Neural cell (in vitro differentiated cells): ENCODE measurements at regions not wholly inside any gene's neighbourhood (a gene's known extent, or its start where the extent isn't known, plus 50 kb on each side); places are given as distances from the start of the nearest gene placed in this dataset.

ENCODE experiments used
- CTCF ChIP-seq: fragments of 450-650 bp; IDR thresholded peaks from 2 replicates; pipeline ENCODE4 v1.5.1; 2014; ENCODE audit warnings: antibody characterized with exemption, mild to moderate bottlenecking, moderate library complexity; ENCODE audit not compliant: poor library complexity, severe bottlenecking
- EZH2 ChIP-seq: fragments of 200-600, 300-800 bp; shearing (Covaris generic), sonication (generic); IDR thresholded peaks from 2 replicates; pipeline ENCODE4 v1.6.1; 2014; ENCODE audit warnings: antibody characterized with exemption, low read length, borderline replicate concordance, mild to moderate bottlenecking; ENCODE audit not compliant: insufficient read depth, poor library complexity, severe bottlenecking

- TF ChIP-seq CTCF (no peak), EZH2 (no peak)
Observed at GRCh38 chr13:105890509-105890908, 645.0 kb downstream of the EFNB2 start.
